Peyer's patch (tissue), 4 donors: ENCODE measurements at regions not wholly inside any gene's neighbourhood (a gene's known extent, or its start where the extent isn't known, plus 50 kb on each side); places are given as distances from the start of the nearest gene placed in this dataset.

Experiments used
- DNase-seq, 3 donors: peaks; one replicate each; pipeline ENCODE4 v3.0.0-alpha.2; 2017 to 2019
- H3K27ac ChIP-seq, 4 donors: fragments of 200-600 bp; sonication (generic); one replicate each; pipeline ENCODE4 v1.5.1; 2016 to 2019
- H3K27me3 ChIP-seq, 2 donors: fragments of 200-600 bp; sonication (generic); one replicate each; pipeline ENCODE4 v1.5.1; 2019
- H3K36me3 ChIP-seq, 3 donors: fragments of 200-600 bp; sonication (generic); one replicate each; pipeline ENCODE4 v1.5.1; 2016 to 2019
- H3K4me1 ChIP-seq, 4 donors: fragments of 200-600 bp; sonication (generic); one replicate each; pipeline ENCODE4 v1.5.1; 2016 to 2019
- H3K4me3 ChIP-seq, 4 donors: fragments of 200-600 bp; sonication (generic); 1 replicate in 3 of 4; 2 replicates in 1 of 4; pipeline ENCODE4 v1.5.1; 2016 to 2019; ENCODE audit warnings: mild to moderate bottlenecking in 1 of 4
- H3K9me3 ChIP-seq, 4 donors: fragments of 200-600 bp; sonication (generic); one replicate each; pipeline ENCODE4 v1.5.1; 2016 to 2019; ENCODE audit warnings: mild to moderate bottlenecking in 1 of 4
- POLR2A ChIP-seq, 2 donors: fragments of 450-650 bp; IDR thresholded peaks; one replicate each; pipeline ENCODE4 v1.5.1; 2017; ENCODE audit warnings: antibody characterized with exemption in 2 of 2, mild to moderate bottlenecking in 2 of 2, moderate library complexity in 2 of 2
- TF ChIP-seq, protein P1 (sequence below), 6 experiments: fragments of 450-650 bp in 4 of 6; fragments of 200-600 bp in 2 of 6; sonication (generic) in 1 of 6; IDR thresholded peaks; one replicate each; pipeline ENCODE4 v1.5.1; 2017 to 2019; ENCODE audit warnings: antibody characterized with exemption in 6 of 6, mild to moderate bottlenecking in 3 of 6, moderate library complexity in 1 of 6

DNA sequence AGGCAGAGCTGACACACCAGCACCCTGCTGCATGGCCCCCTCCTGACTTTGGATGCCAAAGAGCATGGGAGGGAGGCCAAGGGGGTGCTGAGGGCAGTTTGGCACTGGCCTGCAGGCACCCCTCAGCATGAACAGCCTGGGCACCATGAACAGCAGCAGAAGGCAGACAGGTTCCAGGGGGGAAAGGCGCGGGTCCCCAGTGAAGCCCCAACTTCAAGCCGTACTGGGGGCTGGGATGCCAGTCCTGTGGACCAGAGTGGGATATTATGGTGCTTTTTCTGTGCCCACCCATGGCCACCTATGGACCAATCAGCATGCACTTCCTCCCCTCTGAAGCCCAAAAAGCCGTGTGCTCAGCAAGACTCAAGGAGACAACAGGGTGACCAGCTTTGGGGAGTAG, 389.9 kb downstream of the TEX13C start:
- Histone ChIP-seq H3K4me1 (no peaks in the 10 kb centered on the region), H3K27ac (no peak overlapping the region), H3K27me3 (no peaks in the 10 kb centered on the region), H3K4me3 (no peak overlapping the region), H3K36me3 (no peaks in the 10 kb centered on the region), H3K9me3 (no peaks in the 10 kb centered on the region)
- no peak for DNase-seq
- TF ChIP-seq, protein P1, sequence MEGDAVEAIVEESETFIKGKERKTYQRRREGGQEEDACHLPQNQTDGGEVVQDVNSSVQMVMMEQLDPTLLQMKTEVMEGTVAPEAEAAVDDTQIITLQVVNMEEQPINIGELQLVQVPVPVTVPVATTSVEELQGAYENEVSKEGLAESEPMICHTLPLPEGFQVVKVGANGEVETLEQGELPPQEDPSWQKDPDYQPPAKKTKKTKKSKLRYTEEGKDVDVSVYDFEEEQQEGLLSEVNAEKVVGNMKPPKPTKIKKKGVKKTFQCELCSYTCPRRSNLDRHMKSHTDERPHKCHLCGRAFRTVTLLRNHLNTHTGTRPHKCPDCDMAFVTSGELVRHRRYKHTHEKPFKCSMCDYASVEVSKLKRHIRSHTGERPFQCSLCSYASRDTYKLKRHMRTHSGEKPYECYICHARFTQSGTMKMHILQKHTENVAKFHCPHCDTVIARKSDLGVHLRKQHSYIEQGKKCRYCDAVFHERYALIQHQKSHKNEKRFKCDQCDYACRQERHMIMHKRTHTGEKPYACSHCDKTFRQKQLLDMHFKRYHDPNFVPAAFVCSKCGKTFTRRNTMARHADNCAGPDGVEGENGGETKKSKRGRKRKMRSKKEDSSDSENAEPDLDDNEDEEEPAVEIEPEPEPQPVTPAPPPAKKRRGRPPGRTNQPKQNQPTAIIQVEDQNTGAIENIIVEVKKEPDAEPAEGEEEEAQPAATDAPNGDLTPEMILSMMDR (IDR thresholded peaks at IDR 0.05): no peak
- no peak for TF ChIP-seq POLR2A (IDR thresholded peaks at IDR 0.05)

GRCh38 chrX:125710403-125711062, 390.9 kb downstream of the TEX13C start:
- Histone ChIP-seq H3K27me3 (no peaks in the 10 kb centered on the region), H3K36me3 (no peaks in the 10 kb centered on the region), H3K4me1 (no peaks in the 10 kb centered on the region), H3K27ac (no peak overlapping the region), H3K9me3 (no peaks in the 10 kb centered on the region), H3K4me3 (no peak overlapping the region)
- DNase-seq: no peak
- no peak for TF ChIP-seq POLR2A (IDR thresholded peaks at IDR 0.05)
- TF ChIP-seq, protein P1 (IDR thresholded peaks at IDR 0.05): no peak

GRCh38 chrX:125711103-125711502, 391.4 kb downstream of the TEX13C start:
- TF ChIP-seq, protein P1 (IDR thresholded peaks at IDR 0.05): no peak
- TF ChIP-seq POLR2A (IDR thresholded peaks at IDR 0.05): no peak
- Histone ChIP-seq H3K4me1 (no peaks in the 10 kb centered on the region), H3K27ac (no peak overlapping the region), H3K4me3 (no peak overlapping the region), H3K9me3 (no peaks in the 10 kb centered on the region), H3K36me3 (no peaks in the 10 kb centered on the region), H3K27me3 (no peaks in the 10 kb centered on the region)
- no peak for DNase-seq

DNA sequence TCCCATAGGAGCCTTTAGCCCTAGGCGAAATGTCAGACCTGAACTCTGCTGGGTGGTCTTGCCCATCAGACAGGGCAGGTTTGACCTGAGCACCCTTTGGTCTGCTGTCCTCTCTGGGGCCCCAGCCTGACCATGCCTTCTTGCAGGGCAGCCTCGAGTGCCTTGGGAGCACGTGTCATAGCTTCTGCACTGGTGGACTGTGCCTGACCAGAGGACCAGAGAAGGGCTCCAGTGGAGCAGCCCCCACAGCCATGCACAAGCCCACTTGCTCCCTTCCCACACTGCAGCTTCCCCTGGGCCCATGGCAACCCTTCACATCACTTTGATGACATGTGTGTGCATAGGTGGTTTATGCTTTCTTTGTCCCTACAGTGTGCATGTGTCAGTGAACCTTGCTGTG, 394.0 kb downstream of the TEX13C start:
- no peaks in the 10 kb centered on the region for H3K4me1 ChIP-seq

GRCh38 chrX:125727117-125727516, 407.4 kb downstream of the TEX13C start:
- Histone ChIP-seq H3K4me1 (no peaks in the 10 kb centered on the region), H3K27ac (no peak overlapping the region), H3K4me3 (no peak overlapping the region), H3K27me3 (no peaks in the 10 kb centered on the region), H3K9me3 (no peaks in the 10 kb centered on the region), H3K36me3 (no peaks in the 10 kb centered on the region)
- TF ChIP-seq, protein P1 (IDR thresholded peaks at IDR 0.05): no peak
- TF ChIP-seq POLR2A (IDR thresholded peaks at IDR 0.05): no peak
- no peak for DNase-seq

More for the DNA sequence above, 394.0 kb downstream of the TEX13C start:
- Histone ChIP-seq H3K36me3 (no peaks in the 10 kb centered on the region), H3K9me3 (no peaks in the 10 kb centered on the region), H3K27me3 (no peaks in the 10 kb centered on the region), H3K4me3 (no peak overlapping the region), H3K27ac (no peak overlapping the region)
- DNase-seq: no peak
- TF ChIP-seq, protein P1 (IDR thresholded peaks at IDR 0.05): no peak
